H9 (cell line): ENCODE measurements at regions not wholly inside any gene's neighbourhood (a gene's known extent, or its start where the extent isn't known, plus 50 kb on each side); places are given as distances from the start of the nearest gene placed in this dataset.

Experiments
- DNase-seq: peaks from one replicate; pipeline ENCODE4 v3.0.0-alpha.2; 2017
- H2AFZ ChIP-seq: one replicate; pipeline ENCODE4 v1.6.1; 2013; ENCODE audit warnings: mild to moderate bottlenecking, low read length, control low read depth, moderate library complexity
- H2AK5ac ChIP-seq: 2 replicates; pipeline ENCODE4 v1.6.1; 2013; ENCODE audit warnings: low read length, control low read depth, mixed read lengths; ENCODE audit not compliant: insufficient read length
- H2BK120ac ChIP-seq: one replicate; pipeline ENCODE4 v1.6.1; 2013; ENCODE audit warnings: low read depth, mild to moderate bottlenecking, low read length, control low read depth, inconsistent platforms; ENCODE audit not compliant: poor library complexity, severe bottlenecking
- H2BK12ac ChIP-seq: 2 replicates; pipeline ENCODE4 v1.6.1; 2013; ENCODE audit warnings: low read length, control low read depth, mixed read lengths, low read depth; ENCODE audit not compliant: insufficient read length
- H2BK15ac ChIP-seq: 2 replicates; pipeline ENCODE4 v1.6.1; 2013; ENCODE audit warnings: low read depth, low read length, control low read depth
- H2BK20ac ChIP-seq: one replicate; pipeline ENCODE4 v1.6.1; 2013; ENCODE audit warnings: low read depth, mild to moderate bottlenecking, low read length, control low read depth, inconsistent platforms; ENCODE audit not compliant: poor library complexity, severe bottlenecking
- H2BK5ac ChIP-seq: 2 replicates; pipeline ENCODE4 v1.6.1; 2013; ENCODE audit warnings: low read length, control low read depth, mixed read lengths; ENCODE audit not compliant: insufficient read length
- H3K14ac ChIP-seq: 2 replicates; pipeline ENCODE4 v1.6.1; 2013; ENCODE audit warnings: low read length, control low read depth; ENCODE audit not compliant: insufficient read depth
- H3K18ac ChIP-seq: 2 replicates; pipeline ENCODE4 v1.6.1; 2013; ENCODE audit warnings: low read depth, mild to moderate bottlenecking, mixed read lengths, low read length, control low read depth; ENCODE audit not compliant: insufficient read length
- H3K23ac ChIP-seq: 2 replicates; pipeline ENCODE4 v1.6.1; 2013; ENCODE audit warnings: low read length, control low read depth, mixed read lengths, low read depth; ENCODE audit not compliant: insufficient read length
- H3K23me2 ChIP-seq: 2 replicates; pipeline ENCODE4 v1.6.1; 2013; ENCODE audit warnings: low read depth, mild to moderate bottlenecking, mixed read lengths, low read length, control low read depth; ENCODE audit not compliant: insufficient read length, poor library complexity, severe bottlenecking
- H3K27ac ChIP-seq: 2 replicates; pipeline ENCODE4 v1.5.1; 2013; ENCODE audit warnings: low read length, control low read depth, mixed read lengths, low read depth; ENCODE audit not compliant: insufficient read length
- H3K27me3 ChIP-seq: 2 replicates; pipeline ENCODE4 v1.6.1; 2013; ENCODE audit warnings: low read length, control low read depth, inconsistent platforms; ENCODE audit not compliant: insufficient read depth
- H3K4ac ChIP-seq: 2 replicates; pipeline ENCODE4 v1.6.1; 2013; ENCODE audit warnings: low read depth, mild to moderate bottlenecking, control low read depth, inconsistent platforms, low read length, moderate library complexity
- H3K4me1 ChIP-seq: 2 replicates; pipeline ENCODE4 v1.6.1; 2013; ENCODE audit warnings: low read length, control low read depth, inconsistent platforms; ENCODE audit not compliant: insufficient read depth
- H3K4me2 ChIP-seq: 2 replicates; pipeline ENCODE4 v1.6.1; 2013; ENCODE audit warnings: low read length, control low read depth, mixed read lengths; ENCODE audit not compliant: insufficient read length, insufficient read depth
- H3K56ac ChIP-seq: 2 replicates; pipeline ENCODE4 v1.6.1; 2013; ENCODE audit warnings: low read depth, mild to moderate bottlenecking, mixed read lengths, low read length, control low read depth; ENCODE audit not compliant: insufficient read length
- H3K79me1 ChIP-seq: 2 replicates; pipeline ENCODE4 v1.6.1; 2013; ENCODE audit warnings: low read depth, mild to moderate bottlenecking, moderate library complexity, low read length, control low read depth, inconsistent platforms; ENCODE audit not compliant: insufficient read depth, poor library complexity, severe bottlenecking
- H3K79me2 ChIP-seq: 2 replicates; pipeline ENCODE4 v1.6.1; 2013; ENCODE audit warnings: low read length, control low read depth, inconsistent platforms; ENCODE audit not compliant: insufficient read depth
- H3K9ac ChIP-seq: 2 replicates; pipeline ENCODE4 v1.6.1; 2013; ENCODE audit warnings: low read length, control low read depth, mixed read lengths; ENCODE audit not compliant: insufficient read length; ENCODE audit errors: extremely low read depth
- H3K9me3 ChIP-seq: one replicate; pipeline ENCODE4 v1.6.1; 2013; ENCODE audit warnings: low read depth, low read length, inconsistent platforms; ENCODE audit not compliant: control insufficient read depth
- H3T11ph ChIP-seq: one replicate; pipeline ENCODE4 v1.6.1; 2013; ENCODE audit warnings: mild to moderate bottlenecking, low read length, control low read depth, inconsistent platforms
- H4K20me1 ChIP-seq: one replicate; pipeline ENCODE4 v1.6.1; 2013; ENCODE audit not compliant: control insufficient read depth, insufficient read length, insufficient read depth
- H4K5ac ChIP-seq: 2 replicates; pipeline ENCODE4 v1.6.1; 2013; ENCODE audit warnings: low read depth, mild to moderate bottlenecking, mixed read lengths, low read length, control low read depth; ENCODE audit not compliant: insufficient read length
- H4K8ac ChIP-seq: replicated peaks from 2 replicates; pipeline ENCODE4 v1.6.1; 2013; ENCODE audit warnings: low read length, control low read depth, mixed read lengths, low read depth; ENCODE audit not compliant: insufficient read length
- H4K91ac ChIP-seq: 2 replicates; pipeline ENCODE4 v1.6.1; 2013; ENCODE audit warnings: low read depth, mild to moderate bottlenecking, moderate library complexity, mixed read lengths, low read length, control low read depth; ENCODE audit not compliant: insufficient read length
- H3K27ac Mint-ChIP-seq, 3 experiments: 2 replicates in 2 of 3; 3 replicates in 1 of 3; pipeline ENCODE4 v1.8.0; 2020 to 2021; ENCODE audit warnings: mixed read lengths in 3 of 3, mild to moderate bottlenecking in 1 of 3, moderate library complexity in 1 of 3
- H3K27me3 Mint-ChIP-seq: 2 replicates; pipeline ENCODE4 v1.8.0; 2021; ENCODE audit warnings: low read depth, mild to moderate bottlenecking, moderate library complexity, mixed read lengths
- H3K36me3 Mint-ChIP-seq, 3 experiments: 2 replicates in 2 of 3; 3 replicates in 1 of 3; pipeline ENCODE4 v1.8.0; 2020 to 2021; ENCODE audit warnings: low read depth in 3 of 3, mixed read lengths in 3 of 3; ENCODE audit not compliant: insufficient read depth in 1 of 3
- H3K4me1 Mint-ChIP-seq, 2 experiments: 2 replicates each; pipeline ENCODE4 v1.8.0; 2020; ENCODE audit warnings: mixed read lengths in 2 of 2
- H3K4me3 Mint-ChIP-seq, 2 experiments: 2 replicates in 1 of 2; 3 replicates in 1 of 2; pipeline ENCODE4 v1.8.0; 2020 to 2021; ENCODE audit warnings: mild to moderate bottlenecking in 2 of 2, mixed read lengths in 2 of 2, moderate library complexity in 1 of 2
- H3K9me3 Mint-ChIP-seq, 2 experiments: 2 replicates in 1 of 2; 3 replicates in 1 of 2; pipeline ENCODE4 v1.8.0; 2020; ENCODE audit warnings: mild to moderate bottlenecking in 2 of 2, mixed read lengths in 2 of 2, moderate library complexity in 1 of 2
- WGBS: extraction: QIAGEN DNeasy Blood & Tissue Kit; methylation state at CpG from one replicate; pipeline ENCODE4 v1.1.7; 2013; ENCODE audit warnings: missing lambda C conversion rate, low lambda C conversion rate, mixed read lengths; ENCODE audit not compliant: insufficient read length; ENCODE audit errors: extremely low coverage; 5-methylcytosine and 5-hydroxymethylcytosine counted together
- TF ChIP-seq, protein P1 (sequence below): fragments of 200-600 bp; sonication (generic); conservative IDR thresholded peaks from 3 replicates; pipeline ENCODE4 v1.8.0; 2021; ENCODE audit warnings: antibody characterized with exemption, mild to moderate bottlenecking

DNA sequence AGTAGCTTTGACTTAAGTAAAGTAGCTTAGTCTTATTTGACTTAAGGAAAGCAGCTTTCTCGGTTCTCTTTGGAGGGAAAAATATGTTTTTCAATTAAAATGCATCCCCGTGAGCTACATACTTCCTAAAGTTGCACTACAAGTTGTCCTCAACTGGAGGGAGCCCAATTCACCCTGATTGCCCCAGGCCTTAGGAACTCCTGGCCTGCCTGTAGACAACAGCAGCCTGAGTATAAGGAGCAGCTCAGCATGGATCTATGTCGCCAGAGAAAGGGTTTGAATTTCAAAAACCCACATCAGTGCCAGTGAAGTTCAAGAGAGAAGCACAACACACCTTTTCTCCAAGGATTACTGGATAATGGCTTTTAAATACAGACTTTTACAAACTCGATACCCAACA, 772.0 kb downstream of the TNS3 start:
- no peak overlapping the region for H2BK20ac ChIP-seq
- H3K4ac ChIP-seq, result no peak overlapping the region
- no peak overlapping the region for H3T11ph ChIP-seq
- no peak overlapping the region for H2BK5ac ChIP-seq
- H3K27ac Mint-ChIP-seq, result no peak overlapping the region
- no peak overlapping the region for H4K5ac ChIP-seq
- H3K4me1 ChIP-seq, result no peaks in the 10 kb centered on the region
- H3K9me3 ChIP-seq, result no peaks in the 10 kb centered on the region
- H3K56ac ChIP-seq, result no peak overlapping the region
- H3K27ac ChIP-seq, result no peak overlapping the region
- no peak overlapping the region for H2AK5ac ChIP-seq
- peaks cover 2% of the 10 kb centered on the region in 2 experiments; a peak in 2 of 5 replicates for H3K9me3 Mint-ChIP-seq
- H3K79me2 ChIP-seq, result no peaks in the 10 kb centered on the region
- H2BK12ac ChIP-seq, result no peak overlapping the region
- no peak overlapping the region for H3K4me3 Mint-ChIP-seq
- H4K20me1 ChIP-seq, result no peaks in the 10 kb centered on the region
- no peak overlapping the region for H4K91ac ChIP-seq
- H3K36me3 Mint-ChIP-seq, result no peaks in the 10 kb centered on the region
- H3K27me3 ChIP-seq, result no peaks in the 10 kb centered on the region
- no peaks in the 10 kb centered on the region for H3K23me2 ChIP-seq
- H3K14ac ChIP-seq, result no peak overlapping the region
- H3K18ac ChIP-seq, result no peak overlapping the region
- H3K9ac ChIP-seq, result no peak overlapping the region
- no peaks in the 10 kb centered on the region for H3K79me1 ChIP-seq
- H2AFZ ChIP-seq, result no peak overlapping the region
- H3K27me3 Mint-ChIP-seq, result no peaks in the 10 kb centered on the region
- H2BK120ac ChIP-seq, result no peak overlapping the region
- TF ChIP-seq, protein P1, sequence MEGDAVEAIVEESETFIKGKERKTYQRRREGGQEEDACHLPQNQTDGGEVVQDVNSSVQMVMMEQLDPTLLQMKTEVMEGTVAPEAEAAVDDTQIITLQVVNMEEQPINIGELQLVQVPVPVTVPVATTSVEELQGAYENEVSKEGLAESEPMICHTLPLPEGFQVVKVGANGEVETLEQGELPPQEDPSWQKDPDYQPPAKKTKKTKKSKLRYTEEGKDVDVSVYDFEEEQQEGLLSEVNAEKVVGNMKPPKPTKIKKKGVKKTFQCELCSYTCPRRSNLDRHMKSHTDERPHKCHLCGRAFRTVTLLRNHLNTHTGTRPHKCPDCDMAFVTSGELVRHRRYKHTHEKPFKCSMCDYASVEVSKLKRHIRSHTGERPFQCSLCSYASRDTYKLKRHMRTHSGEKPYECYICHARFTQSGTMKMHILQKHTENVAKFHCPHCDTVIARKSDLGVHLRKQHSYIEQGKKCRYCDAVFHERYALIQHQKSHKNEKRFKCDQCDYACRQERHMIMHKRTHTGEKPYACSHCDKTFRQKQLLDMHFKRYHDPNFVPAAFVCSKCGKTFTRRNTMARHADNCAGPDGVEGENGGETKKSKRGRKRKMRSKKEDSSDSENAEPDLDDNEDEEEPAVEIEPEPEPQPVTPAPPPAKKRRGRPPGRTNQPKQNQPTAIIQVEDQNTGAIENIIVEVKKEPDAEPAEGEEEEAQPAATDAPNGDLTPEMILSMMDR, result no peak
- H4K8ac ChIP-seq, result no peak overlapping the region
- H3K4me1 Mint-ChIP-seq, result peaks cover 12 to 13% of the 10 kb centered on the region in 2 experiments; a peak in 3 of 4 replicates
- no peak for DNase-seq
- H3K23ac ChIP-seq, result no peak overlapping the region
- no CpG with 5 or more reads among the region's 4 CpGs for WGBS
- H3K4me2 ChIP-seq, result no peak overlapping the region
- no peak overlapping the region for H2BK15ac ChIP-seq
